ENCODE measurements at regions not wholly inside any gene's neighbourhood (a gene's known extent, or its start where the extent isn't known, plus 50 kb on each side); places are given as distances from the start of the nearest gene placed in this dataset.

DNA sequence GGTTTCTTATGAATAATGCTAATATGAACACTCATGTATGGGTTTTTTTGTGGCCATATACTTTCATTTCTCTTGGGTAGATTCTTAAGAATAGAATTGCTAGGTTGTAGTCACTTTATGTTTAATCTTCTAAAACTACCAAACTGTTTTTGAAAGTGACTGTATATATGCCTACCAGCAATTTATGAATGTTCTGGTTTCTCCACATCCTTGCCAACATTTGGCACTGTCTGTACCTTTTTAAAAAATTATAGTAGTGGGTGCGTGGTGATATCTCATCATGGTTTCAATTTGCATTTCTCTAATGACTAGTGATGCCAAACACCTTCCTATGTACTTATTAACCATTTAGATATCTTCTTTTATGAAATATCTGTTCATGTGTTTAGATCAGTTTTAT, 110.6 kb upstream of the RIOK3 start:
- H3K4me3 Mint-ChIP-seq = no peak overlapping the region
- Histone ChIP-seq H3K9me3 (ENCODE audit: control insufficient read depth in 1 of 2, low read length in 2 of 2) (no peaks in the 10 kb centered on the region), H3K27ac (ENCODE audit: low read depth, low read length) (no peak overlapping the region), H3K27me3 (ENCODE audit: insufficient read depth, low read length) (no peaks in the 10 kb centered on the region), H3K4me1 (ENCODE audit: insufficient read depth, low read length) (no peaks in the 10 kb centered on the region), H3K4me3 (ENCODE audit: low read length in 2 of 2) (no peak overlapping the region), H3K36me3 (ENCODE audit: insufficient read depth, low read length) (no peaks in the 10 kb centered on the region)
- H3K36me3 Mint-ChIP-seq = peaks cover 0 to 3% of the 10 kb centered on the region in 2 donors
- no peaks in the 10 kb centered on the region for H3K27me3 Mint-ChIP-seq
- H3K9me3 Mint-ChIP-seq = peaks cover 0 to 2% (median 0%) of the 10 kb centered on the region in 8 donors
- POLR2A ChIA-PET (ENCODE audit: partially characterized antibody) = no interaction called here
- peaks cover 0 to 1% (median 0%) of the 10 kb centered on the region in 4 donors for H3K4me1 Mint-ChIP-seq
- no peak for DNase-seq
- no peak overlapping the region for H3K27ac Mint-ChIP-seq
- intact Hi-C loops (cut with micrococcal nuclease) = no loop called here
- CTCF ChIA-PET (ENCODE audit: partially characterized antibody) = no interaction called here

- ChIA-PET CTCF (ENCODE audit: partially characterized antibody) (interaction anchor here (0.6 to 1.7 kb wide), 3 partner anchors 10 to 603 kb away, joined by 3 to 4 read pairs (median 4); no protein-coding TSS in a partner anchor), POLR2A (ENCODE audit: partially characterized antibody) (no interaction called here)
- no peaks in the 10 kb centered on the region for H3K36me3 ChIP-seq (ENCODE audit: insufficient read depth, low read length)
- no peaks in the 10 kb centered on the region for H3K4me1 ChIP-seq (ENCODE audit: insufficient read depth, low read length)
- Mint-ChIP-seq H3K36me3 (peaks cover 7 to 58% of the 10 kb centered on the region in 2 donors), H3K27ac (no peak overlapping the region), H3K9me3 (peaks cover 0 to 12% (median 5%) of the 10 kb centered on the region in 8 donors), H3K4me1 (no peaks in the 10 kb centered on the region), H3K27me3 (no peaks in the 10 kb centered on the region), H3K4me3 (no peak overlapping the region)
- intact Hi-C loops (cut with micrococcal nuclease) = no loop called here
- H3K4me3 ChIP-seq (ENCODE audit: low read length in 2 of 2) = no peak overlapping the region
- no peak for DNase-seq
- H3K9me3 ChIP-seq (ENCODE audit: control insufficient read depth in 1 of 2, low read length in 2 of 2) = no peaks in the 10 kb centered on the region
- H3K27ac ChIP-seq (ENCODE audit: low read depth, low read length) = no peak overlapping the region
- no peaks in the 10 kb centered on the region for H3K27me3 ChIP-seq (ENCODE audit: insufficient read depth, low read length)
Measured at GRCh38 chr18:23350188-23350587, 102.9 kb upstream of the RIOK3 start.

GRCh38 chr18:23351521-23351920, 101.6 kb upstream of the RIOK3 start:
- POLR2A ChIA-PET (ENCODE audit: partially characterized antibody) = no interaction called here
- CTCF ChIA-PET (ENCODE audit: partially characterized antibody) = no interaction called here
- Histone ChIP-seq H3K36me3 (ENCODE audit: insufficient read depth, low read length) (no peaks in the 10 kb centered on the region), H3K9me3 (ENCODE audit: control insufficient read depth in 1 of 2, low read length in 2 of 2) (no peaks in the 10 kb centered on the region), H3K27ac (ENCODE audit: low read depth, low read length) (no peak overlapping the region), H3K27me3 (ENCODE audit: insufficient read depth, low read length) (no peaks in the 10 kb centered on the region), H3K4me1 (ENCODE audit: insufficient read depth, low read length) (no peaks in the 10 kb centered on the region), H3K4me3 (ENCODE audit: low read length in 2 of 2) (no peak overlapping the region)
- Mint-ChIP-seq H3K36me3 (peaks cover 7 to 58% of the 10 kb centered on the region in 2 donors), H3K9me3 (peaks cover 0 to 12% (median 5%) of the 10 kb centered on the region in 8 donors), H3K4me3 (no peak overlapping the region), H3K27ac (no peak overlapping the region), H3K4me1 (no peaks in the 10 kb centered on the region), H3K27me3 (no peaks in the 10 kb centered on the region)
- DNase-seq = no peak
- intact Hi-C loops (cut with micrococcal nuclease) = no loop called here

DNA sequence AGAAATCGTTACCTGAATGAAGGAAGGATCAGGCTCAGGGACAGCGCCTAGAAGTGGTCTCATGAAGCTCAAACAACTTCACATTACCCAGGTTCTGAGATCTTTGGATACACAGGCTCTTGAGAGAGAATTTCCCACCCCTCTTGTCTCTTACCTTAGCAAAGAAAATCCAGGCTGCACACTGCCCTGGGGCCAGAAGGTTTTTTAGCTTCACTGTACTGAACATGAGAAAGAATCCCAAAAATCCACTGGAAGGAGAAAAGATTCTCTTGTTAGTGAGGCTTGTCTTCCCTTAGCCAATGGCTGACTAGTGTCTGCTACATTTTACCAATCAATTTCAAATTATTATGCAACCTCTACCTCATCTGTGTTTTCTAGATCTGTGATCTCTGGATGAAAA, 101.0 kb upstream of the RIOK3 start:
- no peak overlapping the region for H3K4me3 Mint-ChIP-seq
- peaks cover 7 to 58% of the 10 kb centered on the region in 2 donors for H3K36me3 Mint-ChIP-seq
- no peaks in the 10 kb centered on the region for H3K27me3 Mint-ChIP-seq
- no peaks in the 10 kb centered on the region for H3K4me1 Mint-ChIP-seq
- Histone ChIP-seq H3K36me3 (ENCODE audit: insufficient read depth, low read length) (no peaks in the 10 kb centered on the region), H3K4me1 (ENCODE audit: insufficient read depth, low read length) (no peaks in the 10 kb centered on the region), H3K9me3 (ENCODE audit: control insufficient read depth in 1 of 2, low read length in 2 of 2) (no peaks in the 10 kb centered on the region), H3K27me3 (ENCODE audit: insufficient read depth, low read length) (no peaks in the 10 kb centered on the region), H3K27ac (ENCODE audit: low read depth, low read length) (no peak overlapping the region), H3K4me3 (ENCODE audit: low read length in 2 of 2) (no peak overlapping the region)
- H3K9me3 Mint-ChIP-seq = peaks cover 0 to 12% (median 5%) of the 10 kb centered on the region in 8 donors
- no peak for DNase-seq
- ChIA-PET CTCF (ENCODE audit: partially characterized antibody) (interaction anchor here (0.6 to 1.4 kb wide), 2 partner anchors 221 to 549 kb away, joined by 3 read pairs; no protein-coding TSS in a partner anchor), POLR2A (ENCODE audit: partially characterized antibody) (no interaction called here)
- no peak overlapping the region for H3K27ac Mint-ChIP-seq
- intact Hi-C loops (cut with micrococcal nuclease) = no loop called here

DNA sequence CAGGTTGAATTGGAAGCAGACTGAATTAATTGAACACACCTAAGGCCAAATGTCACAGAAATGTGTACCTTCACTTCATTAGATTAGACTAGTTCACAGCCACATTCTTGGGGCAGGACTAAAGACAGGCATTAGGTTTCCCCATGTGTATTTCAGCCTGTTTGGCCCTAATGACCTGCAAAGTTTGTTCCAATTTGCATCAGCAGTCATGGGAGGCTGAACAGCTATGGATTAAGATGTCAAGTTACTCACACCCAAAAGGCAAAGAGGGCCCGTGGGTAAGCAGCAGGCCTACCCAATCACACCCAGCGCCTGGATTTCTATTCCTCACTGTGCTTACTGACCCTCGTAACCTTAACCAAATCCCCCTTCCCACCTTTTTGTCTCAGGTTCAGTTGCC, 99.6 kb upstream of the RIOK3 start:
- Mint-ChIP-seq H3K27ac (no peak overlapping the region), H3K4me1 (peaks cover under 1 to 10% (median 6%) of the 10 kb centered on the region in 4 donors), H3K9me3 (peaks cover 0 to 12% (median 5%) of the 10 kb centered on the region in 8 donors), H3K27me3 (no peaks in the 10 kb centered on the region), H3K4me3 (no peak overlapping the region), H3K36me3 (peaks cover 7 to 48% of the 10 kb centered on the region in 2 donors)
- H3K36me3 ChIP-seq (ENCODE audit: insufficient read depth, low read length) = no peaks in the 10 kb centered on the region
- no peak for DNase-seq
- CTCF ChIA-PET (ENCODE audit: partially characterized antibody) = no interaction called here
- intact Hi-C loops (cut with micrococcal nuclease) = no loop called here
- POLR2A ChIA-PET (ENCODE audit: partially characterized antibody) = interaction anchor here (0.5 kb wide), 1 partner anchor 43 kb away, joined by 3 read pairs; no protein-coding TSS in a partner anchor
- H3K27me3 ChIP-seq (ENCODE audit: insufficient read depth, low read length) = no peaks in the 10 kb centered on the region
- H3K4me3 ChIP-seq (ENCODE audit: low read length in 2 of 2) = no peak overlapping the region
- H3K27ac ChIP-seq (ENCODE audit: low read depth, low read length) = no peak overlapping the region
- no peaks in the 10 kb centered on the region for H3K9me3 ChIP-seq (ENCODE audit: control insufficient read depth in 1 of 2, low read length in 2 of 2)
- H3K4me1 ChIP-seq (ENCODE audit: insufficient read depth, low read length) = peaks cover 3% of the 10 kb centered on the region

GRCh38 chr18:23354625-23355024, 98.5 kb upstream of the RIOK3 start:
- peaks cover 7 to 37% of the 10 kb centered on the region in 2 donors for H3K36me3 Mint-ChIP-seq
- ChIA-PET POLR2A (ENCODE audit: partially characterized antibody) (no interaction called here), CTCF (ENCODE audit: partially characterized antibody) (interaction anchor here (0.6 to 1.7 kb wide), 2 partner anchors 57 to 323 kb away, joined by 3 to 5 read pairs; no protein-coding TSS in a partner anchor)
- no peak for DNase-seq
- H3K4me3 Mint-ChIP-seq = no peak overlapping the region
- Histone ChIP-seq H3K36me3 (ENCODE audit: insufficient read depth, low read length) (no peaks in the 10 kb centered on the region), H3K9me3 (ENCODE audit: control insufficient read depth in 1 of 2, low read length in 2 of 2) (no peaks in the 10 kb centered on the region), H3K27me3 (ENCODE audit: insufficient read depth, low read length) (no peaks in the 10 kb centered on the region), H3K4me3 (ENCODE audit: low read length in 2 of 2) (no peak overlapping the region), H3K4me1 (ENCODE audit: insufficient read depth, low read length) (peaks cover 12% of the 10 kb centered on the region), H3K27ac (ENCODE audit: low read depth, low read length) (no peak overlapping the region)
- H3K27ac Mint-ChIP-seq = no peak overlapping the region
- H3K27me3 Mint-ChIP-seq = no peaks in the 10 kb centered on the region
- H3K9me3 Mint-ChIP-seq = peaks cover 0 to 10% (median 3%) of the 10 kb centered on the region in 8 donors
- intact Hi-C loops (cut with micrococcal nuclease) = loop anchor here (5.0 kb wide), 1 partner anchor 322 kb away; no protein-coding TSS in a partner anchor
- peaks cover 4 to 15% (median 10%) of the 10 kb centered on the region in 4 donors for H3K4me1 Mint-ChIP-seq

- Mint-ChIP-seq H3K27ac (no peak overlapping the region), H3K27me3 (no peaks in the 10 kb centered on the region), H3K9me3 (peaks cover 0 to 4% (median 1%) of the 10 kb centered on the region in 8 donors), H3K4me3 (no peak overlapping the region), H3K4me1 (peaks cover 4 to 15% (median 10%) of the 10 kb centered on the region in 4 donors), H3K36me3 (peaks cover 5 to 31% of the 10 kb centered on the region in 2 donors)
- Histone ChIP-seq H3K27ac (ENCODE audit: low read depth, low read length) (no peak overlapping the region), H3K36me3 (ENCODE audit: insufficient read depth, low read length) (no peaks in the 10 kb centered on the region), H3K4me3 (ENCODE audit: low read length in 2 of 2) (no peak overlapping the region), H3K9me3 (ENCODE audit: control insufficient read depth in 1 of 2, low read length in 2 of 2) (no peaks in the 10 kb centered on the region), H3K4me1 (ENCODE audit: insufficient read depth, low read length) (peaks cover 12% of the 10 kb centered on the region), H3K27me3 (ENCODE audit: insufficient read depth, low read length) (no peaks in the 10 kb centered on the region)
- POLR2A ChIA-PET (ENCODE audit: partially characterized antibody) = no interaction called here
- intact Hi-C loops (cut with micrococcal nuclease) = loop anchor here (5.0 kb wide), 1 partner anchor 323 kb away; no protein-coding TSS in a partner anchor
- no peak for DNase-seq
- CTCF ChIA-PET (ENCODE audit: partially characterized antibody) = interaction anchor here (0.6 to 1.7 kb wide), 4 partner anchors 56 to 383 kb away, joined by 3 to 5 read pairs (median 4); no protein-coding TSS in a partner anchor
Measured at GRCh38 chr18:23355206-23355605, 97.9 kb upstream of the RIOK3 start.
